Activated CD8-positive, alpha-beta memory T cell treated with anti-CD3 and anti-CD28 coated beads, Interleukin-2, amount 50 U/mL, for 4 hours (primary cell): ENCODE measurements at regions not wholly inside any gene's neighbourhood (a gene's known extent, or its start where the extent isn't known, plus 50 kb on each side); places are given as distances from the start of the nearest gene placed in this dataset.

Source experiments
- DNase-seq: peaks from one replicate; pipeline ENCODE4 v3.0.0-alpha.2; 2020

- DNase-seq, result no peak
These were observed 412.2 kb downstream of the MATN1 start for GRCh38 chr1:30310966-30311742.

GRCh38 chr1:30307182-30307581 is 416.2 kb downstream of the MATN1 start:
- no peak for DNase-seq

GRCh38 chr1:30305519-30305918 is 417.9 kb downstream of the MATN1 start:
- DNase-seq, result no peak

- DNase-seq, result no peak
These were observed 418.3 kb downstream of the MATN1 start for GRCh38 chr1:30305061-30305460.

GRCh38 chr1:30304080-30304479 is 419.3 kb downstream of the MATN1 start:
- no peak for DNase-seq

GRCh38 chr1:30303387-30303786 is 420.0 kb downstream of the MATN1 start:
- DNase-seq, result no peak

GRCh38 chr1:30302858-30303257 is 420.5 kb downstream of the MATN1 start:
- DNase-seq, result no peak

GRCh38 chr1:30300669-30301068 is 422.7 kb downstream of the MATN1 start:
- DNase-seq, result no peak

- no peak for DNase-seq
These were observed 424.0 kb downstream of the MATN1 start for GRCh38 chr1:30299393-30299792.

- no peak for DNase-seq
These were observed 427.7 kb downstream of the MATN1 start for GRCh38 chr1:30295674-30296073.

GRCh38 chr1:30295266-30295665 is 428.1 kb downstream of the MATN1 start:
- no peak for DNase-seq

GRCh38 chr1:30294508-30294907 is 428.9 kb downstream of the MATN1 start:
- no peak for DNase-seq

GRCh38 chr1:30292451-30292850 is 430.9 kb downstream of the MATN1 start:
- no peak for DNase-seq

GRCh38 chr1:30291526-30291925 is 431.9 kb downstream of the MATN1 start:
- DNase-seq, result no peak

- no peak for DNase-seq
These were observed 432.8 kb downstream of the MATN1 start for GRCh38 chr1:30290581-30290980.

GRCh38 chr1:30287976-30288375 is 435.4 kb downstream of the MATN1 start:
- DNase-seq, result no peak

GRCh38 chr1:30286988-30287839 is 436.2 kb downstream of the MATN1 start:
- no peak for DNase-seq

GRCh38 chr1:30286241-30286987 is 437.0 kb downstream of the MATN1 start:
- no peak for DNase-seq

- no peak for DNase-seq
These were observed 437.9 kb downstream of the MATN1 start for GRCh38 chr1:30285501-30285932.

- no peak for DNase-seq
These were observed 438.5 kb downstream of the MATN1 start for GRCh38 chr1:30284728-30285475.

- no peak for DNase-seq
These were observed 439.2 kb downstream of the MATN1 start for GRCh38 chr1:30284226-30284625.

GRCh38 chr1:30283199-30283962 is 440.0 kb downstream of the MATN1 start:
- no peak for DNase-seq
